ENCODE measurements at regions not wholly inside any gene's neighbourhood (a gene's known extent, or its start where the extent isn't known, plus 50 kb on each side); places are given as distances from the start of the nearest gene placed in this dataset.

- TF ChIP-seq EZH2 (IDR thresholded peaks at IDR 0.05) (no peak), CTCF (IDR thresholded peaks at IDR 0.05) (peak; percentile 9)
These were observed 444.7 kb downstream of the MED10 start for GRCh38 chr5:5933651-5934050.

Measured in neural progenitor cell (in vitro differentiated cells).